WTC11 (cell line): ENCODE measurements at regions not wholly inside any gene's neighbourhood (a gene's known extent, or its start where the extent isn't known, plus 50 kb on each side); places are given as distances from the start of the nearest gene placed in this dataset.

Experiments used
- AFF4 ChIP-seq: sonication (generic); formaldehyde crosslinking; IDR thresholded peaks from 2 replicates; pipeline ENCODE4 v1.8.1; 2023; ENCODE audit warnings: mild to moderate bottlenecking, missing genetic modification reagents, borderline replicate concordance
- ESRRA ChIP-seq: sonication (generic); formaldehyde crosslinking; IDR thresholded peaks from 2 replicates; pipeline ENCODE4 v1.8.1; 2022; ENCODE audit warnings: mild to moderate bottlenecking, missing genetic modification reagents, borderline replicate concordance
- ZNF121 ChIP-seq: sonication (generic); formaldehyde crosslinking; IDR thresholded peaks from 2 replicates; pipeline ENCODE4 v1.8.0; 2023; ENCODE audit warnings: missing genetic modification reagents
- ZNF232 ChIP-seq: sonication (generic); formaldehyde crosslinking; IDR thresholded peaks from 2 replicates; pipeline ENCODE4 v1.8.0; 2022; ENCODE audit warnings: mild to moderate bottlenecking, missing genetic modification reagents
- TF ChIP-seq, protein P1 (sequence below): fragments of 200-600 bp; IDR thresholded peaks from 2 replicates; pipeline ENCODE4 v1.8.0; 2022; ENCODE audit warnings: antibody characterized with exemption

DNA sequence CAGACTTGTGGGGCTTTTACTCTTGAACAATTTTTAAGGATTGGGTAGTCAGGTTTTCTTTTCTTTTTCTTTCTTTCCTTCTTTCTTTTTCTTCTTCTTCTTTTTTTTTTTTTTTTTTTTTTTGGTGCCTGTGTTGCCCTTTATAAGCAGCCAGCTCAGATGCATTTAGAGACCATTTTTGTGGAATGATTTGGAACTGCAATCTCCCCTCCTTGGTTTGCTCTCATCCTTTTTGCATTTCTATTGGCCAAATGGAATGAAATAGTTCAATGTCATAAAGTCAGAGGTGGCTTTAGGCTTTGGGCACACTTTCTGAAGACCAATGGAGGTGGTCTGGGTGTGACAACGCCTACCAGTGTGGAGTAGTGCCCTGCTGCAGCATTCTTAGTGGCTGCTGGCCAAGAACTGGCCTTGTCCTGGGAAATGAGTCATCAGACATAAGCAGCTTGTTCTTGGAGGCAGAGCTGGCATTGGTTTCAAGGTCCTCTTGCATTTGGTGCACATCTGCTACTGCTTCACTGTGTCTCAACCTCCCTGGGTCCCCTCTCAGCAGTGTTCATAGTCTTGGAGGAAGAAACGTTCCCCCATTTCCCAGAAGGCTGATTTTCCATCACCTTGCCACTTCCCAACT lies 84.5 kb downstream of the CT47B1 start:
- TF ChIP-seq ESRRA (CRISPR knock-in tag) (no peak), ZNF121 (no peak), ZNF232 (CRISPR knock-in tag) (no peak), AFF4 (no peak)
- TF ChIP-seq, protein P1, sequence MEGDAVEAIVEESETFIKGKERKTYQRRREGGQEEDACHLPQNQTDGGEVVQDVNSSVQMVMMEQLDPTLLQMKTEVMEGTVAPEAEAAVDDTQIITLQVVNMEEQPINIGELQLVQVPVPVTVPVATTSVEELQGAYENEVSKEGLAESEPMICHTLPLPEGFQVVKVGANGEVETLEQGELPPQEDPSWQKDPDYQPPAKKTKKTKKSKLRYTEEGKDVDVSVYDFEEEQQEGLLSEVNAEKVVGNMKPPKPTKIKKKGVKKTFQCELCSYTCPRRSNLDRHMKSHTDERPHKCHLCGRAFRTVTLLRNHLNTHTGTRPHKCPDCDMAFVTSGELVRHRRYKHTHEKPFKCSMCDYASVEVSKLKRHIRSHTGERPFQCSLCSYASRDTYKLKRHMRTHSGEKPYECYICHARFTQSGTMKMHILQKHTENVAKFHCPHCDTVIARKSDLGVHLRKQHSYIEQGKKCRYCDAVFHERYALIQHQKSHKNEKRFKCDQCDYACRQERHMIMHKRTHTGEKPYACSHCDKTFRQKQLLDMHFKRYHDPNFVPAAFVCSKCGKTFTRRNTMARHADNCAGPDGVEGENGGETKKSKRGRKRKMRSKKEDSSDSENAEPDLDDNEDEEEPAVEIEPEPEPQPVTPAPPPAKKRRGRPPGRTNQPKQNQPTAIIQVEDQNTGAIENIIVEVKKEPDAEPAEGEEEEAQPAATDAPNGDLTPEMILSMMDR, result no peak
